GM19455 (cell line): ENCODE measurements at regions not wholly inside any gene's neighbourhood (a gene's known extent, or its start where the extent isn't known, plus 50 kb on each side); places are given as distances from the start of the nearest gene placed in this dataset.
"Not testable (repeated sequence)": the region's sequence is repeated elsewhere in the genome, so short reads cannot be mapped to it uniquely, and the experiment has no call there.

Experiments used
- ATAC-seq: cut with Tn5 transposase; IDR thresholded peaks from one replicate; pipeline ENCODE4 v1.9.1; 2021; ENCODE audit not compliant: unreplicated experiment

- no peak for ATAC-seq
Observed at GRCh38 chr18:45339810-45340550, 275.3 kb upstream of the SLC14A2 start.

GRCh38 chr18:45340884-45341283 lies 274.4 kb upstream of the SLC14A2 start:
- no peak for ATAC-seq

- ATAC-seq: no peak
Observed at GRCh38 chr18:45341454-45341853, 273.8 kb upstream of the SLC14A2 start.

GRCh38 chr18:45342166-45342565 lies 273.1 kb upstream of the SLC14A2 start:
- no peak for ATAC-seq

GRCh38 chr18:45342653-45343052 lies 272.6 kb upstream of the SLC14A2 start:
- no peak for ATAC-seq

GRCh38 chr18:45343365-45343764 lies 271.9 kb upstream of the SLC14A2 start:
- ATAC-seq: no peak

GRCh38 chr18:45344680-45345079 lies 270.6 kb upstream of the SLC14A2 start:
- ATAC-seq: not testable (repeated sequence)

GRCh38 chr18:45349019-45349418 lies 266.3 kb upstream of the SLC14A2 start:
- ATAC-seq: no peak

- ATAC-seq: no peak
Observed at GRCh38 chr18:45349467-45349866, 265.8 kb upstream of the SLC14A2 start.

GRCh38 chr18:45350404-45351156 lies 264.7 kb upstream of the SLC14A2 start:
- ATAC-seq: no peak

GRCh38 chr18:45352874-45353273 lies 262.4 kb upstream of the SLC14A2 start:
- ATAC-seq: no peak

- ATAC-seq: no peak
Observed at GRCh38 chr18:45353530-45353929, 261.7 kb upstream of the SLC14A2 start.

GRCh38 chr18:45355944-45356520 lies 259.2 kb upstream of the SLC14A2 start:
- ATAC-seq: no peak

- no peak for ATAC-seq
Observed at GRCh38 chr18:45357686-45358470, 257.4 kb upstream of the SLC14A2 start.

- ATAC-seq: no peak
Observed at GRCh38 chr18:45359275-45360009, 255.8 kb upstream of the SLC14A2 start.

- no peak for ATAC-seq
Observed at GRCh38 chr18:45361125-45361851, 254.0 kb upstream of the SLC14A2 start.

GRCh38 chr18:45363196-45363595 lies 252.1 kb upstream of the SLC14A2 start:
- no peak for ATAC-seq

GRCh38 chr18:45365835-45366234 lies 249.4 kb upstream of the SLC14A2 start:
- no peak for ATAC-seq

- no peak for ATAC-seq
Observed at GRCh38 chr18:45370255-45371010, 244.8 kb upstream of the SLC14A2 start.
